IMR-90 (cell line): ENCODE measurements at regions not wholly inside any gene's neighbourhood (a gene's known extent, or its start where the extent isn't known, plus 50 kb on each side); places are given as distances from the start of the nearest gene placed in this dataset.

ENCODE experiments used
- ATAC-seq: fragments of 200-7000 bp; cut with Tn5 transposase; 2 replicates; pipeline ENCODE4 v1.9.1; 2020; ENCODE audit warnings: low read depth, mild to moderate bottlenecking, moderate library complexity
- BruUV-seq: library from RNA; stranded (reverse); fragments of 400-500 nt; replicated peaks from 2 replicates; lab custom pipeline; 2021; lab: Mats Ljungman, UMichigan
- CTCF ChIA-PET: fragments of 300-600 bp; formaldehyde crosslinking; extraction: SDS; loops from one replicate; lab custom pipeline; 2021; ENCODE audit warnings: antibody characterized with exemption; lab: Yijun Ruan, JAX
- POLR2A ChIA-PET: fragments of 300-600 bp; sonication (Branson Sonifier 250); formaldehyde crosslinking; loops from one replicate; lab custom pipeline; 2022; ENCODE audit warnings: antibody characterized with exemption; ENCODE audit not compliant: unreplicated experiment; lab: Charles Lee
- DNase-seq: peaks from one replicate; pipeline ENCODE4 v3.0.0; 2013
- H2AFZ ChIP-seq: replicated peaks from 2 replicates; pipeline ENCODE3; 2013; ENCODE audit warnings: low read length, mild to moderate bottlenecking; ENCODE audit not compliant: poor library complexity
- H2AK5ac ChIP-seq: 2 replicates; pipeline ENCODE4 v1.6.1; 2013; ENCODE audit warnings: low read depth, low read length, inconsistent platforms
- H2AK9ac ChIP-seq: replicated peaks from 2 replicates; pipeline ENCODE3; 2013; ENCODE audit warnings: mild to moderate bottlenecking, low read depth, low read length, moderate library complexity; ENCODE audit not compliant: poor library complexity
- H2BK120ac ChIP-seq: 2 replicates; pipeline ENCODE4 v1.6.1; 2013; ENCODE audit warnings: low read depth, low read length, inconsistent platforms
- H2BK15ac ChIP-seq: 3 replicates; pipeline ENCODE4 v1.6.1; 2013; ENCODE audit warnings: low read depth, low read length, inconsistent platforms
- H2BK20ac ChIP-seq: 2 replicates; pipeline ENCODE4 v1.6.1; 2013; ENCODE audit warnings: low read depth, mild to moderate bottlenecking, inconsistent platforms, low read length, moderate library complexity
- H2BK5ac ChIP-seq: 2 replicates; pipeline ENCODE4 v1.6.1; 2013; ENCODE audit warnings: mild to moderate bottlenecking, low read depth, low read length, inconsistent platforms; ENCODE audit not compliant: poor library complexity, severe bottlenecking
- H3K14ac ChIP-seq: replicated peaks from 2 replicates; pipeline ENCODE4 v1.6.1; 2013; ENCODE audit warnings: low read depth, low read length, inconsistent platforms
- H3K18ac ChIP-seq: 2 replicates; pipeline ENCODE4 v1.6.1; 2013; ENCODE audit warnings: low read depth, low read length, control low read depth
- H3K23ac ChIP-seq: 2 replicates; pipeline ENCODE4 v1.6.1; 2013; ENCODE audit warnings: low read depth, low read length, inconsistent platforms
- H3K27ac ChIP-seq: 2 replicates; pipeline ENCODE4 v1.5.1; 2013; ENCODE audit warnings: mild to moderate bottlenecking, control low read depth, low read length; ENCODE audit not compliant: insufficient read depth
- H3K27me3 ChIP-seq: 2 replicates; pipeline ENCODE4 v1.6.1; 2013; ENCODE audit warnings: low read length; ENCODE audit not compliant: control insufficient read depth, insufficient read depth
- H3K36me3 ChIP-seq: 2 replicates; pipeline ENCODE4 v1.6.1; 2013; ENCODE audit warnings: low read length, mixed read lengths; ENCODE audit not compliant: control insufficient read depth, insufficient read depth
- H3K4ac ChIP-seq: 2 replicates; pipeline ENCODE4 v1.6.1; 2013; ENCODE audit warnings: low read depth, low read length, inconsistent platforms
- H3K4me1 ChIP-seq: 2 replicates; pipeline ENCODE4 v1.6.1; 2013; ENCODE audit warnings: low read length, mixed read lengths; ENCODE audit not compliant: control insufficient read depth, insufficient read depth
- H3K4me2 ChIP-seq: 2 replicates; pipeline ENCODE4 v1.6.1; 2013; ENCODE audit warnings: low read depth, mild to moderate bottlenecking, control low read depth, low read length, moderate library complexity
- H3K4me3 ChIP-seq: 2 replicates; pipeline ENCODE4 v1.5.1; 2013; ENCODE audit warnings: low read depth, mild to moderate bottlenecking, control low read depth, low read length, moderate library complexity; ENCODE audit not compliant: insufficient read depth
- H3K56ac ChIP-seq: 2 replicates; pipeline ENCODE4 v1.6.1; 2013; ENCODE audit warnings: low read length, inconsistent platforms; ENCODE audit not compliant: insufficient read depth; ENCODE audit errors: extremely low read depth
- H3K79me1 ChIP-seq, 2 experiments: 2 replicates each; pipeline ENCODE4 v1.6.1; 2013; ENCODE audit warnings: low read length in 2 of 2, inconsistent platforms in 1 of 2, low read depth in 1 of 2
- H3K9ac ChIP-seq: 2 replicates; pipeline ENCODE4 v1.6.1; 2013; ENCODE audit warnings: low read depth, low read length, control low read depth
- H3K9me1 ChIP-seq: 2 replicates; pipeline ENCODE4 v1.6.1; 2013; ENCODE audit warnings: low read length, inconsistent platforms; ENCODE audit not compliant: insufficient read depth
- H3K9me3 ChIP-seq: 2 replicates; pipeline ENCODE4 v1.6.1; 2013; ENCODE audit warnings: low read length; ENCODE audit not compliant: control insufficient read depth, insufficient read depth
- H4K20me1 ChIP-seq: 2 replicates; pipeline ENCODE4 v1.6.1; 2013; ENCODE audit warnings: low read length, inconsistent platforms; ENCODE audit not compliant: insufficient read depth
- H4K5ac ChIP-seq: 2 replicates; pipeline ENCODE4 v1.6.1; 2013; ENCODE audit warnings: mild to moderate bottlenecking, low read depth, low read length, control low read depth
- H4K8ac ChIP-seq, 2 experiments: 2 replicates each; pipeline ENCODE4 v1.6.1; 2013; ENCODE audit warnings: low read depth in 2 of 2, low read length in 2 of 2, control low read depth in 1 of 2, inconsistent platforms in 1 of 2
- H4K91ac ChIP-seq: 2 replicates; pipeline ENCODE4 v1.6.1; 2013; ENCODE audit warnings: low read depth, low read length, inconsistent platforms; ENCODE audit not compliant: insufficient read depth
- RAD21 ChIP-seq: IDR thresholded peaks from 2 replicates; pipeline ENCODE4 v1.6.1; 2012; ENCODE audit warnings: low read length, improper control_type of control experiment
- WGBS, 2 experiments: methylation state at CpG; one replicate each; pipeline versions ENCODE4 v1.1.5 to v1.1.7; 2013; ENCODE audit warnings: missing lambda C conversion rate in 2 of 2; ENCODE audit not compliant: insufficient read length in 1 of 2; ENCODE audit errors: extremely low coverage in 2 of 2; 5-methylcytosine and 5-hydroxymethylcytosine counted together
- dilution Hi-C: fragments of 300-500 bp; cut with HindIII; formaldehyde crosslinking; loops from one replicate; pipeline ENCODE4 v1.14.3; 2018; ENCODE audit warnings: low sequenced_read_pairs; ENCODE audit not compliant: unreplicated experiment
- in situ Hi-C: fragments of 300-500 bp; cut with MboI; formaldehyde crosslinking; loops from 3 replicates; pipeline ENCODE4 v1.14.3; 2019; ENCODE audit warnings: low sequenced_read_pairs, inconsistent platforms, mixed read lengths
- intact Hi-C: fragments of 100-400 bp; cut with micrococcal nuclease; formaldehyde crosslinking; loops from 2 replicates; pipeline ENCODE4 v1.10.0; 2022

GRCh38 chr15:94586099-94586498, 354.7 kb downstream of the MCTP2 start:
- ChIA-PET CTCF (no interaction called here), POLR2A (no interaction called here)
- in situ Hi-C loops (no loop called here), dilution Hi-C loops (no loop called here), intact Hi-C loops (no loop called here)
- Histone ChIP-seq H3K18ac (no peak overlapping the region), H2BK15ac (no peak overlapping the region), H2BK120ac (no peak overlapping the region), H2BK5ac (no peak overlapping the region), H3K27ac (no peak overlapping the region), H3K27me3 (no peaks in the 10 kb centered on the region), H2BK20ac (no peak overlapping the region), H3K56ac (no peak overlapping the region), H3K9ac (no peak overlapping the region), H3K4me1 (no peaks in the 10 kb centered on the region), H3K36me3 (no peaks in the 10 kb centered on the region), H3K23ac (no peak overlapping the region), H4K5ac (no peak overlapping the region), H3K4me2 (no peak overlapping the region), H3K9me3 (peaks cover 13% of the 10 kb centered on the region), H3K4ac (no peak overlapping the region), H4K8ac (no peak overlapping the region), H2AK9ac (no peak overlapping the region), H4K20me1 (no peaks in the 10 kb centered on the region), H4K91ac (no peak overlapping the region), H2AFZ (no peak overlapping the region), H2AK5ac (no peak overlapping the region), H3K14ac (no peak overlapping the region), H3K79me1 (no peaks in the 10 kb centered on the region), H3K4me3 (no peak overlapping the region), H3K9me1 (no peaks in the 10 kb centered on the region)
- WGBS, 2 experiments = no CpG with 5 or more reads among the region's 3 CpGs
- TF ChIP-seq RAD21 = no peak
- DNase-seq = no peak
- no TSS peak for BruUV-seq
- no peak for ATAC-seq
